ENCODE measurements at regions not wholly inside any gene's neighbourhood (a gene's known extent, or its start where the extent isn't known, plus 50 kb on each side); places are given as distances from the start of the nearest gene placed in this dataset.
"Not testable (repeated sequence)": the region's sequence is repeated elsewhere in the genome, so short reads cannot be mapped to it uniquely, and the experiment has no call there.

DNA sequence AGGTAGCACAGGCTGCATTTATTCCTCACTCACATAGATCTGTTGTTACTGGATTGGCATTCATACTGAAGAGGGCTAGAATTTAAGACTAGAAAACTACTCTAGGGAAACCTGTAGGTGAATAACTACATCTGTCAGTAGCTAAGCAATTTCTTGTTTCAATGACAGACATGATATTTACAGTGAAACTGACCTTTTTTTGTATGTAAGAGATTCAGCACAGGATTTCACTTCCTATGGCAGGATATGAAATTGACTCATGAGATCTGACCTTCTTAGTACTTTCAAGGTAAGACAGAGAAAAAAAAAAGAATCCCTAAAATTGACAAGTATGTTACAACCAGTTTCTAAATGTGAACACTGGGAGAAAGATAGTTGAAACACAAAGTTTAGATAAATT, 189.8 kb upstream of the SLC16A7 start:
- no peak for DNase-seq (ENCODE audit: low spot score)

DNA sequence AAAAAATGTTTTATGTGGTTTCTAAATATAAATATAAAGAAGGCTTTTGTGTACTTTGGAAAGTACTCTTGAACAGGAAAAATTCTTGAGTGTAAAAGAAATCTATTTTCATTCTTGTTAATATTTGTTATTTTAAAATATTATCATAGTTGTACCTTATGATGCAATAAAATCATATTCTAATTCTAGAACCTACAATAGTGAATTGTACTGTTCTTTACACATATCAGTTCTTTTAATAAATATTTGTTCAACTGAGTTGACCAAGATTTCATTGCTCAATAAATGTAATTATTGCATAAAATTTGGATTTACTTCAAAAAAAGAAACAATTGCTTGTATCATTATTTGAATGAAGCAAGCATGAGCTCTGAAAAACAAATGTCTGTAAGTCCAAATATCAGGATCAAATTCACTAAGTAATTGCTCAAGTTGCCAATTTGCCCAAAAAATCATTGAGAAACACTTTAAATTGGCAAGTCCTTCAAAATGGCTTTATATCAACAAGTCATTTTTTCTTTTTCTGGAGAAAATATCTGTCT, 191.6 kb upstream of the SLC16A7 start:
- DNase-seq (ENCODE audit: low spot score): no peak

DNA sequence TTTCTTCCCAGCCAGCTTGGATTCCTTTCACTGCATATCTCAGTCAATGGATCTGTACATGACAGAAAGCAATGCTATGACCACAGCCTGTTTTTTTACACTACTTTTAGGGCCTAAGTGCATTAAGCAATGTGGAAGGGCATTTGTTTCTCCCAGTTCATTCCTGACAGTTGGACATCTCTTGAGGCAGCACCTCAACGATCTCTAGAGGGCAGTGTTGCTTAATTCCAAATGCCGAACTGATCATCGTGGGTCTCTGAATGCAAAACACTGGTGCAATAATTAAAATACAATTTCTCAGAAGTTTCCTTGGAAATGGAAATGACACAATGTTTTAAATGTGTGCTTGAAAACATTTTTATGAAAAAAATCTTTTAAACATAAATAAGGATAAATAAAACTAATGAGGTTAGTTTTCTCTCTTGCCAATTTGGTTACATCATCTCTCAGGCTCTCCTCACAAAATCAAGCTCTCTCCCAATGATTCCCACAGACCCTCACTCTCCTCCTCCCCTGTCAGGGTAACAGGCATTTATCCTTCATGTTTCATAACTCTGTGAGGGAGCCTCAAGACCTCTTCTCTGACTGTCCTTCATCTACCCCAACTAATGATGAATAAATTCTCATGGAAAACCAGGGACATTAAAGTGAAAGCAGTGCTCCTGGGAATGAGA, 192.4 kb upstream of the SLC16A7 start:
- peak; percentile 69 for DNase-seq (ENCODE audit: low spot score)

DNA sequence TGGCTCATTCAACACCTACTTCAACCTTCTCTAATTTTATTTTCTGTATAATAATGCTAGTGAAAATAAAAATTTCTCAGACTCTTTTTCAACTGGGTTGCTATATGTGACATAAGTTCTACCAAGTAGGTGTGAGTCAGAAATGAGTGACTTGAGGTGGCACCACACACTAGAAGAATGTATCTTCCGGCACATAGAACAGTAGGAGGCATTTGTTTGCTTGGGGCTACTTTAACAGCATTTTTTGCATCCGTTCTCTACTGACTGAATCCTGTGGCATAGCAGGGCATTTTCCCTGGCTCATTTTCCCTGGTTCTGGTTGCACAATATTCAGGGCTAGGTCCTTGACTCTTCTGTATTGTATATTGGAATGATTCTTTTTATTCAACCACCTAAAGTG, 194.0 kb upstream of the SLC16A7 start:
- no peak for DNase-seq (ENCODE audit: low spot score)

DNA sequence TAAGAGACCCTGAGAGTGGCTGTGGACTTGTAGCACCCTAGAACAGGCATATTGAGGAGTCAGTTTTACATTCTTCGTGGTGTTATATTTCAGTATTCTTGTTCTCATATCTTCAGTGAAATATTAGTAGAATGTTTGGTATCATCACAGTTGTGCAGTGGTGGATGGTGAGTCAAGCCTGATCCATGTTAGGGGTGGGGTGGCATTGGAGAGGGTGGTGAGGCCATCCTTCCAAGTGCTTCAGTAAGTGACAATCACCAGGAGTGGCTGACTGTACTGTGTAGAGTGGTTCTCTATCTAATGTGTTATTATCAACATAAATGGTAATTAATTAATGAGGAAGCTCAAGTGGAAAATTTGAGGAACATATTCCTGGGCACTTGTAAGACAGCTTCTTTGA, 197.7 kb upstream of the SLC16A7 start:
- no peak for DNase-seq (ENCODE audit: low spot score)

DNA sequence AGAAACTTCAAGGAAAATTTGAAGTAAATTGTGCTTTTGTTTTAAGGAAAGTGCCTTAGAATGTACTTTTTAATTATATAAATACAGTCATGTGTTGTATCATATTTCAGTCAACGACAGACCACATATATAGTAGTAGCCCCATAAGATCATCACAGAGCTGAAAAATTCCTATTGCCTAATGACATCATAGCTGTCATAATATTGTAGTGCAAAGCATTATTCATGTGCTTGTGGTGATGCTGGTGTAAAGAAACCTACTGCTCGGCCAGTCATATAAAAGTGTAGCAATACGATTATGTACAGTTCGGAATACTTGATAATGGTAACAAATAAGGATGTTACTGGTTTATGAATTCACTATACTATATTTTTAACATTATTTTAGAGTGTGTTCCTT, 198.9 kb upstream of the SLC16A7 start:
- no peak for DNase-seq (ENCODE audit: low spot score)

DNA sequence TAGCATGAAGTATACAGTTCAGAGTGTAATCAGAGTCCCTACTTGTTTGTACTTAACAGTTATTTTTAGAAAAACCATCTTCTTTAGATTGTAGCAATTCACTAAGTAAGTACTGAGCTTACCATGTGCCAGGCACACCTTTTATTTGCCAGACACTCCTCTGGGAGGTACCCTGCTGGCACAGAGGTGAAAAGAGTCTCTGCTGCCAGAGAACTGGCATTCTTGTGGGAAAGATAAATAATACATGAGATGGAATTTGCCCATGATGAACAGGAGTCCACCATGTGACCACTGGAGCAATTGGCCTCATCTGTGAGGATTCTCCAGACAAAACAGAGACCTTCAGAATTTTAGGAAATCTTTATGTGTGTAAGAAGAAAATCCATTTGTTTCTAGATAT, 199.3 kb upstream of the SLC16A7 start:
- DNase-seq (ENCODE audit: low spot score): no peak

DNA sequence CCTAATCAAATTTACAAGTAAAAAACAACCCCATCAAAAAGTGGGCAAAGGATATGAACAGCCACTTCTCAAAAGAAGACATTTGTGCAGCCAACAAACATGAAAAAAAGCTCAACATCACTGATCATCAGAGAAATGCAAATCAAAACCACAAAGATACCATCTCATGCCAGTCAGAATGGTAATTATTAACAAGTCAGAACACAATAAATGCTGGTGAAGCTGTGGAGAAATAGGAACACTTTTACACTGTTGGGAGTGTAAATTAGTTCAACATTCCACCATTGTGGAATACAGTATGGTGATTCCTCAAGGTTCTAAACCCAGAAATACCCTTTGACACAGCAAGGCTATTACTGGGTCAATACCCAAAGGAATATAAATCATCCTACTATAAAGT, 200.5 kb upstream of the SLC16A7 start:
- not testable (repeated sequence) for DNase-seq (ENCODE audit: low spot score)

DNA sequence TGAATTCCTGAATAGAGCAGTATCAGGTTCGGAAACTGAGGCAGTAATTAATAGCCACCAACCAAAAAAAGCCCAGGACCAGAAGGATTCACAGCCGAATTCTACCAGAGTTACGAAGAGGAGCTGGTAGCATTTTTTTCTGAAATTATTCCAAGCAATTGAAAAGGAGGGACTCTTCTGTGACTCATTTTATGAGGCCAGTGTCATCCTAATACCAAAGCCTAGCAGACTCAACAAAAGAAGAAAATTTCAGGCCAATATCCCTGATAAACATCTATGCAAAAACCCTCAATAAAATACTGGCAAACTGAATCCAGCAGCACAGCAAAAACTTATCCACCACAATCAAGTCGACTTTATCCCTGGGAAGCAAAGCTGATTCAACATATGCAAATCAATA, 202.3 kb upstream of the SLC16A7 start:
- DNase-seq (ENCODE audit: low spot score): no peak

DNA sequence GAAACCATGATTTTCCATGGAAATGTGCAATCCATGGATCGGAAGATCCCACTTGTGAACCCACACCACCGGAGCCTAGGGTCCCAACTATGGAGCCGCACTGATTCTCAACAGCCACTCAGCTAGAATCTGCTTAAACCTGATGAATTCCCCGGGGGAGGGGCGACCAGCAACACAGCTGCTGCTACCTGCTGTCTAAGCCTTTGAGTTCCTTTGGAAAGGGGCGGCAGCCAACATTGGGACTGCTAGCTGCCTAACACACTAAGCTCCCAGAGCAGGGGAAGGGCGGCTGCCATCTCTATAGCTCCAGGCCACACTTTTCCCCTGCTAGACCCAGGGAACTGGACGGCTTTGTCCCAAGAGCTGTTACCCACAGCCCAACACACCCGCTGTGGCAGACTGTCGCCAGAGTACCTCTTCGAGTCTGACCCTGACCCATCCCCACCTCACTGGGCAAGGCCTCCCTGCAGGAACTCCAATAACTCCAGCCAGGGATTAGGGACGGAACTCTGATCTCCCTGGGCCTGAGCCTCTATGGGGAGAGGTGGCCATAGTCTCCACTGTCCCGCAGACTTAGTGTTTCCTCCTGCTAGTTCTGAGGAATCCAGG, 205.8 kb upstream of the SLC16A7 start:
- no peak for DNase-seq (ENCODE audit: low spot score)

DNA sequence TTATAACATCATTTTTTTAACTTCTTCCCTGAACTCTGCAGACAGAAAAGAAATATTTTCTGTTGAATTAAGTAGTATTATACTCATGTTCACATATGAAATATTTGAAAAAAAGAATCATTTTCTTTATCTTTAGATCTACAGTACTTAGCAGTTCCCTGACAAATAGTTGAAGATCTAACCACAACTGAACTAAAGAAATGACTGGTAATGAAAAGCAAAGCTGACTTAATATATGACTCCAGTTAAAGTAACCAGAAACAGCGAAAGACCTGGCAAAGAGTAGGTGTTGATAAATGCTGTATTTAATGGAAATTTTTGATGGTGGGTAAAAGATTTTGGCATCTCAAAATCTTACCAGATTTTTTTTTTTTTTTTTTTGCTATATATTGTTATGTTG, 207.1 kb upstream of the SLC16A7 start:
- DNase-seq (ENCODE audit: low spot score): no peak

DNA sequence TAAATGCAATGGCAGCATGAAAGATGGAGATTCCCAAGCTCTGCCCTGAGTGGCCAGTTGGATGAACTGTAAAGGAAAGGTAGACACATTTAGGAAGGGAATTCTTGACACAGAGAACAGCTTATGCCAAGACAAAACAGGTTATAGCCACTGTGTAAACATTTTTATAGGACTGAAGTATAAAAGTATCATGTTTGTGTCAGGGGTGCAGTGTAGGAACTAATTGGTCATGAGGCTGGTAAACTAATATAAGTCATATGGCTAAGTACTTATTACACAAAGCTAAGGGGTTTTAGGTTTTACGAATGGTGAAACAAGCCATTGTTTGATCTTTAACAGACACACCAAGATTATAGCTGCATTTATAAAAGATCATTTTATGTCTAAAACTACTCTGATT, 207.7 kb upstream of the SLC16A7 start:
- no peak for DNase-seq (ENCODE audit: low spot score)

DNA sequence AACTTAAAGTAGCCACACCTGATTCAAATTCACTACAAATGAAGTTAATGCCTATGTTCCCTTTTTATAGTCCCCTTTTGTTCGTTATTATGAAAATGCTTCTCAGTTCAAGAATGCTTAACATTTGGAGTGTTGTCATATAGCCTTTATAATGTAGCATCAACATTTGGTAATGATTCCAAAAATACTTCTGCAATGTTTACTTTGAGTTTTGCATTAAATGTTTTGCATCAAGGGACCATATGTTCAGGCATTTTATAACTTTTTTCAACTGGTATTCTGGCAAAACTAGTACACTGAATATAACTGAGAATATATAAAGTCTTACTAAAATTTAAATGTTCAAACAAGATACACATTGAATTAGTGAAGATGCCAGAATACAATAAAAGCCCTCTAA, 209.6 kb upstream of the SLC16A7 start:
- no peak for DNase-seq (ENCODE audit: low spot score)

DNA sequence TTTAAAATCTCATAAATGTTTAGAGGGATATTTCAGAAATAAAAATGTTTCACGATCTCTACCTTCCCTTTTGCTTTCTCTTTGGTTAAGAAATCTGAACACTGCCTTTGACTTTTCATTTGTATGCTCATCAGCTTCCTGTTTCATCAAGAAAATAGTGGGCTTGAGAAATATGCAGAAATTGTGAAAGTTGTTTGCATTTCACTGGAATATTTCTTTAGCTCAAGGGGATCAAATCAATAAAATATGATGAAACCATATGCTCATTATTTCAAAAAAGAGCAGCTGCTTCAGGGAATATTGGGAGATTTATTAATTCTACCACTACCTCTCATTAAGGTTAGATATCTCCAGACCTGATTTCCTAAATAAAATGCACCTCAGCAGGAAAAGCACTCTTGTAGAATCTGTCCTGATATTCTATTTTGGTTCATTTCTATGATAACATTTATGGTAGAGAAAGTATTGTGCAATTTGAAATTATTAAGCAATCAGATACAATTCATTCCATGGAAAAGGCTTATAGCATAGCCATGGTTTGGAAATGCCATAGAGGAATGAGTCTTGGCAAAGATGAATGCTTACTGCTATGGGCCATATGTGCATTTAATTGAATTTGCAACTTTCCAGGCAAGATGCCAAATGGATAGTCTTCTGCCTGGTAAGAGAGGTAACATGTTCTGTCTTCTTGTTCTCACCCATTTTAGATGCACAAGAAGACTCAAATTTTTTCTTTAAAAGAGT, 212.6 kb upstream of the SLC16A7 start:
- peak; percentile 31 for DNase-seq (ENCODE audit: low spot score)

DNA sequence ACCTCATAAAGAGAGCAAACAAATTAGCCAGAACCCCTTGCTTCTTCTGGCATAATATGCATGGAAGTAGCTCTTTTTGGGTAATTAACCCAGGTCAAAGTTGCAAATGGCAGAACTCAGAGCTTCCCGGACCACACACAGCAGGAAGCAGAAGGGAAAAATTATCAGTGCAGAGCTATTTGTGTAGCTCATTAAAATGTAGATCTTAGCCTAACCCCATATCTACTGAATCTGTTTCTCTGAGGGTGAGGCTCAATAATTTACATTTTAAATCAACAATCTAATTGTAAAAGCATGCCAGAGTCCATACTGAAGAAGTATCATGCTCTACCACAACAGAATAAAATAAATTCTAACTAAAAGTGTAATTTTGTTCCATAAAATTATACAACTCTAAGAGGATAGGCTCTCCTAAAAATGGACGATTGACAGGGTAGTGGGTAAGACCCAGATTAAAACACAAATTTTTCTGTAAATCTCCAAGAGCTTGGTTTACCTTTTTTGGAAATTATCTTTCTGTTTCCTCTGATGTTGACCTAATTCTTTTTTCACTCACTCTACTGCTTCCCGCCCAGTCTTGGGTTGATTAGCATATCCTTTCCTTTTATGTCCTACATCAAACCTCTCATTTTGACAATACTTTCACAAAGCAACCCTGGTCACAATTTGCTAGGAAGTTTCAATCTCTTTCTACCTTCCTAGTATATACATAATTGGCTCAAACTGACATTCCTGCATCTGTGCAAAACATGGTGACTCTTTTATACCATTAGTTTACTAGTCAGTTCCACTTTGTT, 213.3 kb upstream of the SLC16A7 start:
- no peak for DNase-seq (ENCODE audit: low spot score)

DNA sequence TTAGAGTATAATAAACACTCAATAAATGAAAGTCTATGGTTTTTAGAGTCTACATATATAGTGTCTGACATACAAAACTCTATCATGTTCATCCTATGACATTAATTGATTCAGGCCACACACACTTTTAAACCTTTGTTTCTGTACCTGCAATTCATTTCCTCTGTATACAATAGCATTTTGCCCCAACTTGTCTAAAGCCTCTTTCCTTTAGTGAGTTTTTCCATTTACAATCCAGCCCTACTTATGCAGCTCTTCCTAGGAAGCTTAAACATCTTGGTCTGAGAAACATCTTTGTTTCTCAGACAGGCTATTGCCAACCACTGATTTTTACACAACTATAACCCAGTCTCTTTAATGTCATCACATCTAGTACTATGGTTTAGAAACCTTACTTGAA, 214.7 kb upstream of the SLC16A7 start:
- no peak for DNase-seq (ENCODE audit: low spot score)

DNA sequence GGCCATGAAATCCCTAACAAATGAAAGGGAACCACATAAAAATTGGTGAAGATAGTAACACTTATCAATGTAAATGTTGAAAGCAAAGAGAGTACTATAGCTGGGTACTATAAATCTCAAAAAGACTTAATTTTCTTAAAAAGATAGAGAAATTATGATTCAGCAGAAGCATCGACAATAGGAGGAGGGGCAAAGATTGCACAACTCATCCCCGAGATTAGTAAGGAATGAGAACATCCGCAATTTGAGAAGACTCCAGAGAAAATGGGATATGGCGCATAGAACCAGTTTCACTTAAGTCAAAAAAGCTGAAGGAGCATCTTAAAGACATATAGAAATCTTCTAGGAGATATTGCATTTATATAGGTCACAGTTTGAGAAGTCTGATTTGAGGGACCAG, 220.2 kb upstream of the SLC16A7 start:
- DNase-seq (ENCODE audit: low spot score): no peak

DNA sequence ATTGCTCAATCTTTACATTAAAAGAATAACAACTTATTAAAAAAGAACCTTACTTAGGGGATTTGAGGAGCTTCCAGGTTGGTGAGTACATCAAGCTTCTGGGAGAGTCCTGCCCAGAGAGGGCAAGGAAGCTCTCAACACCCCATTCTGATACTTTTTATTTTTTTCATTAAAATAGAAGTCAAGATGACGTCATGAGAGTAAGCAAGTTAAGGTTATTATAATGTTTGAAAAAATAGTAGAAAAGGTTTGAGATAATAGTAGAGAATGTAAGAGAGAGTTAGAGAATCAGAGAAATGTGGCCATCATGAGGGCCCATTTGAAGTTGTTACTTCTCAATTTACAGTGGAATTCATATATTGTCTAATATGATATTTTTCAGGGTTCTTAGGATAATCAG, 221.0 kb upstream of the SLC16A7 start:
- no peak for DNase-seq (ENCODE audit: low spot score)

DNA sequence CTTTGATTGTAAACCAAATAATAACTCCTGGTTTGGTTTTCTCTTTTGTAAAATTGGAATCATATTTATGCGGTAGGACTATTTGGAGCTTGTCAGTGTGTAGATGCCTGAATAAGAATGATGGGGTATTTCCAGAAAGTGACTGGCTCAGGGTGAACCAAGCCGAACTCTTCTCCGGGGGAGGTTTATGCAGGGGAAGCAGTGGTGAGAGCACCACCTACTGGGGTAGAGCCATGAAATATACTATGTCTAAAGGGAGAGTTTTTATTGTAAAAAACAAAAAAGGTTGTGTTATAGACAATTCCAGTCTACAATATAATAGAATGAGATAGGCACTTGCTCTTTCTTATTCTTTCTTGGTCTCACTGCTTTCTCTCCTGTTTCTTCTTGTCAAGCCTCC, 222.9 kb upstream of the SLC16A7 start:
- DNase-seq (ENCODE audit: low spot score): no peak

DNA sequence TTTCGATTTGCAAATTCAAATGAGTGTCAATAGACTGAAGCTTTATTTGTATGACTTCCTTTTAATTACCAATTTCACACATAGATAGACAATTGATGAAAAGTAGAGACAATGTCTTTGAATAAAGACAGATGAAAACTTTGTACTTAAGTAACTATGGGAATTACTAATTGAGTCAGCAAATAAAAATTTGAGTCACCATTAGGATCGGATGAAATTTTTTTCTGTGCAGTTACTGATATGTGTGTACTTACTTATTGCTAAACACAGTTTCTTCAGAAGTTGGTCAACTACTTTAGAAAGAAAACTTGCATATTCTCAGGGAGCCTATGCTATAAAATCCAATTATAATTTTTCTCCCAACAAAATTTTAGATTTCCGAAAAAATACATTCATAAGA, 224.9 kb upstream of the SLC16A7 start:
- no peak for DNase-seq (ENCODE audit: low spot score)

DNA sequence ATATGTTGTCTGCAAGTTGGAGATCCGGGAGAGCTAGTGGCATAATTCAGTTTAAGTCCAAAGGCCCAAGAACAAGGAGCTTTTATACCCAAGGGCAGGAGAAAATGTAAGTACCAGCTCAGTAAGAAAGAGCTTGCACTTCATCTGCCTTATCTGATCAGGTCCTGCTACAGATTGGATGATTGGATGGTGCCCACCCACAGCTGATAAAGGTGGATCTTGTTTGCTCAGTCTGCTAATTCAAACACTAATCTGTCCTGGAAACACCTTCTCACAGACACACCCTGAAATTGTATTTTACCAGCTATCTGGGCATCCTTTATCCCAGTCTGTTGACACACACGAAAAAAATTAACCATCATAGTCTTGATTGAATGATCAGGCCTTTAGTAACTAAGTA, 230.7 kb upstream of the SLC16A7 start:
- DNase-seq (ENCODE audit: low spot score): no peak

DNA sequence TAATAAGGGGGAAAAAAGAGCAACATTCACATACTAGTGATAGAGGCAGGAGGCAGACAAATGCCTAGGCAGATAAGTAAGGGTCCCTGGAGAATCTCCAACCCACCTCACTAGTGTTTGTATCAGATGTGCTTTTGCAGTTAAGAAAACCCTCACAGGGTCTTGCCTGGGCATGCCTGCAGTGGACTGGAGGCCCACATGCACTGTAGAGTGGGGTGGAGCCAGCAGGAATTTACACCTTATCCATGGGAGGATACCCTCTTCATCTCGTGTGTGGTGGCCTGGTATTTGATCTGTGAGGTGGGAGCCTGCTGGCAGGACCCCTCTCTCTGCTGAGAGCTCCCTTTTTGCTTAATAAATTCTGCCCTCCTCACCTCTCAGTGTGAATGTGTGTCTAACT, 238.0 kb upstream of the SLC16A7 start:
- no peak for DNase-seq (ENCODE audit: low spot score)
